ENCODE measurements at regions not wholly inside any gene's neighbourhood (a gene's known extent, or its start where the extent isn't known, plus 50 kb on each side); places are given as distances from the start of the nearest gene placed in this dataset.
"Not testable (repeated sequence)": the region's sequence is repeated elsewhere in the genome, so short reads cannot be mapped to it uniquely, and the experiment has no call there.

DNA sequence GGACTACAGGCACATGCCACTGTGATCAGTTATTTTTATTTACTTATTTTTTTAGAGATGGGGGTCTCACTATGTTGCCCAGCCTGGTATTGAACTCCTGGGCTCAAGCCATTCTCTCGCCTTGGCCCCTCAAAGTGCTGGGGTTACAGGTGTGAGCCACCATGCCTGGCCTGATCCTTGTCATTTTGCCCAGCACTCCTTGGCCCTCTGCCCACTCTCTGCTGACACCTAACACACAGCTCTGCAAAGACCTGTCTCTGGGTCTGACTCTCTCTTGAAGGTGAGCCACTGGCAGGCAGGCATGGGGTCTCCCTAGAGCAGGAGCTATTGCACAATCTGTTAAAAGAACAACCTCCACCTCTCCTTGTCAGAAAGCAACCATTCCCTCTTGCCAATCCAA lies 155.6 kb downstream of the ZFP64 start:
- H3K36me3 ChIP-seq (ENCODE audit: low read depth, missing control alignments), result no peaks in the 10 kb centered on the region
- no peaks in the 10 kb centered on the region for H3K27me3 ChIP-seq
- H3K4me3 ChIP-seq, result no peak overlapping the region
- intact Hi-C loops (cut with DNase I; ENCODE audit: low total_unique reads), result no loop called here
- peaks cover 3% of the 10 kb centered on the region for H3K4me1 ChIP-seq
- H3K9me3 ChIP-seq, result no peaks in the 10 kb centered on the region
- TF ChIP-seq, protein P1, sequence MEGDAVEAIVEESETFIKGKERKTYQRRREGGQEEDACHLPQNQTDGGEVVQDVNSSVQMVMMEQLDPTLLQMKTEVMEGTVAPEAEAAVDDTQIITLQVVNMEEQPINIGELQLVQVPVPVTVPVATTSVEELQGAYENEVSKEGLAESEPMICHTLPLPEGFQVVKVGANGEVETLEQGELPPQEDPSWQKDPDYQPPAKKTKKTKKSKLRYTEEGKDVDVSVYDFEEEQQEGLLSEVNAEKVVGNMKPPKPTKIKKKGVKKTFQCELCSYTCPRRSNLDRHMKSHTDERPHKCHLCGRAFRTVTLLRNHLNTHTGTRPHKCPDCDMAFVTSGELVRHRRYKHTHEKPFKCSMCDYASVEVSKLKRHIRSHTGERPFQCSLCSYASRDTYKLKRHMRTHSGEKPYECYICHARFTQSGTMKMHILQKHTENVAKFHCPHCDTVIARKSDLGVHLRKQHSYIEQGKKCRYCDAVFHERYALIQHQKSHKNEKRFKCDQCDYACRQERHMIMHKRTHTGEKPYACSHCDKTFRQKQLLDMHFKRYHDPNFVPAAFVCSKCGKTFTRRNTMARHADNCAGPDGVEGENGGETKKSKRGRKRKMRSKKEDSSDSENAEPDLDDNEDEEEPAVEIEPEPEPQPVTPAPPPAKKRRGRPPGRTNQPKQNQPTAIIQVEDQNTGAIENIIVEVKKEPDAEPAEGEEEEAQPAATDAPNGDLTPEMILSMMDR (IDR thresholded peaks at IDR 0.05), result no peak
- TF ChIP-seq POLR2A (IDR thresholded peaks at IDR 0.05), result no peak
- DNase-seq, result no peak
- WGBS, 2 donors, result 95 to 100% methylated on average over 1 of the region's 1 CpG
- no peak overlapping the region for H3K27ac ChIP-seq

DNA sequence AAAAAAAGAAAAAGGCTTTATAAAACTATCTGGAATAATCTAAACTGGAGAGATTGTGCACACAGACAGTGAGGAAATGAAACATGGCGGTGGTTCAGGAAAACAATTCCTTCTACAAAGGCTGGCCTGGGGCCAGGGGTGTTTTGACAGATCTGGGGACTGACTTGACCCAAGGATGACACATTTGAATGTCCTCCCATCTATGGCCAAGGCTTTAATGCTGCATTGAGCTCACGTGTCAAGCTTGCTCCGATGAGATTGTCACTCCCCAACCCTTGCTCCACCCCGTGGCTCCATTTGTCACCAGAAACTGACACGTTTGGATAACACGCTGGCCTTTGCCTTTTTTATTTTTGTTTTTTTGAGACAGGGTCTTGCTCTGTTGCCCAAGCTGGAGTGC lies 156.1 kb downstream of the ZFP64 start:
- Histone ChIP-seq H3K4me1 (peaks cover 3% of the 10 kb centered on the region), H3K9me3 (no peaks in the 10 kb centered on the region), H3K36me3 (ENCODE audit: low read depth, missing control alignments) (no peaks in the 10 kb centered on the region), H3K27me3 (no peaks in the 10 kb centered on the region), H3K4me3 (no peak overlapping the region), H3K27ac (no peak overlapping the region)
- no peak for DNase-seq
- TF ChIP-seq, protein P1 (IDR thresholded peaks at IDR 0.05), result no peak
- TF ChIP-seq POLR2A (IDR thresholded peaks at IDR 0.05), result no peak
- intact Hi-C loops (cut with DNase I; ENCODE audit: low total_unique reads), result no loop called here
- WGBS, 2 donors, result 71 to 81% methylated on average over 6 of the region's 6 CpGs

DNA sequence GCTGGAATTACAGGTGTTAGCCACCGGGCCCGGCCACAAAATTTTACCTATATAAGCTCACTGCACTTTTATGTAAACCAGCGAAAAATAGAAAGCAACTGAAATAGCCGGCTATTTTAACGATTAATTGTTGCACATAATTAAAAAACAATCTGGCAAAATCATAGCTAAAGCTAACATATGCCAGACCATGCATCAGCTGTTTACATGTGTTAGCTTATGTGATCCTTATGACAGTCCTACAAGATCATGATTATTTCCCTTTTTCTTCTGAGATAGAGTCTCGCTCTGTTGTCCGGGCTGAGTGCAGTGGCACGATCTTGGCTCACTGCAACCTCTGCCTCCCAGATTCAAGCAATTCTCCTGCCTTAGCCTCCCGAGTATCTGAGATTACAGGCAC lies 157.0 kb downstream of the ZFP64 start:
- H3K27me3 ChIP-seq, result no peaks in the 10 kb centered on the region
- intact Hi-C loops (cut with DNase I; ENCODE audit: low total_unique reads), result no loop called here
- no peak for TF ChIP-seq POLR2A (IDR thresholded peaks at IDR 0.05)
- TF ChIP-seq, protein P1 (IDR thresholded peaks at IDR 0.05), result no peak
- H3K27ac ChIP-seq, result no peak overlapping the region
- no peaks in the 10 kb centered on the region for H3K9me3 ChIP-seq
- no peak for DNase-seq
- H3K4me1 ChIP-seq, result peaks cover 3% of the 10 kb centered on the region
- no peak overlapping the region for H3K4me3 ChIP-seq
- 94 to 98% methylated on average over 9 of the region's 9 CpGs for WGBS, 2 donors
- no peaks in the 10 kb centered on the region for H3K36me3 ChIP-seq (ENCODE audit: low read depth, missing control alignments)

DNA sequence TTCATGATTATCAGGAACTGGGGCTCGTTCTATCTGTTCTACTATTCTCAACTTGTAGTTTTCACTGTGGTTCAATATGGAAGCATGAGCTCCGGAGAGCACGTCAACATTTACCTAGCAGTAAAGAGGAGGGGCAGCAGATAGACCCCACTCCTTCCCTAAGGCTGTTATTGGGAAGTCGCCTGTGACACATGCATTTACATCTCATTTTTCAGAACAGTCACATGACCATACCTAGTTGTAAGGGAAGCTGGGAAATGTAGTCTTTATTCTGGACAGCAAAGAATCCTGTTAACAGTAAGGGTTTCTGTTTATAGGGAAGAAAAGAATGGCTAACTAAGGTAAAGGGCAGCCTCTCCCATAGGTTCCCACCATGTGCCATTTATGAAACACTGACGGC lies 158.3 kb downstream of the ZFP64 start:
- Histone ChIP-seq H3K9me3 (no peaks in the 10 kb centered on the region), H3K27me3 (no peaks in the 10 kb centered on the region), H3K27ac (no peak overlapping the region), H3K4me1 (peaks cover 3% of the 10 kb centered on the region), H3K36me3 (ENCODE audit: low read depth, missing control alignments) (no peaks in the 10 kb centered on the region), H3K4me3 (no peak overlapping the region)
- WGBS, 2 donors, result 91 to 93% methylated on average over 5 of the region's 5 CpGs
- TF ChIP-seq, protein P1 (IDR thresholded peaks at IDR 0.05), result no peak
- TF ChIP-seq POLR2A (IDR thresholded peaks at IDR 0.05), result no peak
- intact Hi-C loops (cut with DNase I; ENCODE audit: low total_unique reads), result no loop called here
- DNase-seq, result no peak

DNA sequence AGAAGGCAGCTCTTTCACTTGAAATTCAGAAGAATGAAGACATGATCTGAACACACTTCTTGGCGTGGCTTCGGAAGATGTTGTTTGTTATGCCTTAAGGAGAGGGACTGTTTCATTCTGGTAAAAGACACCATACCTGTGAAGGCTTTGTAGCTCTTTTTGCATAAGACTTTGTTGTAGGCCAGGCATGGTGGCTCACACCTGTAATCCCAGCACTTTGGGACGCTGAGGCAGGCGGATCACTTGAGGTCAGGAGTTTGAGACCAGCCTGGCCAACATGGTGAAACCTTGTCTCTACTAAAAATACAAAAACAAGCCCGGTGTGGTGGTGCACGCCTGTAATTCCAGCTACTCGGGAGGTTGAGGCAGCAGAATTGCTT lies 159.3 kb downstream of the ZFP64 start:
- H3K27ac ChIP-seq; DNase-seq; intact Hi-C loops (cut with DNase I; ENCODE audit: low total_unique reads); H3K27me3 ChIP-seq; H3K9me3 ChIP-seq; H3K4me1 ChIP-seq; H3K36me3 ChIP-seq (ENCODE audit: low read depth, missing control alignments); H3K4me3 ChIP-seq: not testable (repeated sequence)
- WGBS, 2 donors, result 91 to 94% methylated on average over 7 of the region's 7 CpGs

Data from testis (tissue), 2 donors.